IPS DF 19.7 (cell line): ENCODE measurements at regions not wholly inside any gene's neighbourhood (a gene's known extent, or its start where the extent isn't known, plus 50 kb on each side); places are given as distances from the start of the nearest gene placed in this dataset.
"Not testable (repeated sequence)": the region's sequence is repeated elsewhere in the genome, so short reads cannot be mapped to it uniquely, and the experiment has no call there.

ENCODE experiments used
- DNase-seq: peaks from one replicate; pipeline ENCODE4 v3.0.0-alpha.2; 2013; ENCODE audit warnings: low read depth, low spot score

DNA sequence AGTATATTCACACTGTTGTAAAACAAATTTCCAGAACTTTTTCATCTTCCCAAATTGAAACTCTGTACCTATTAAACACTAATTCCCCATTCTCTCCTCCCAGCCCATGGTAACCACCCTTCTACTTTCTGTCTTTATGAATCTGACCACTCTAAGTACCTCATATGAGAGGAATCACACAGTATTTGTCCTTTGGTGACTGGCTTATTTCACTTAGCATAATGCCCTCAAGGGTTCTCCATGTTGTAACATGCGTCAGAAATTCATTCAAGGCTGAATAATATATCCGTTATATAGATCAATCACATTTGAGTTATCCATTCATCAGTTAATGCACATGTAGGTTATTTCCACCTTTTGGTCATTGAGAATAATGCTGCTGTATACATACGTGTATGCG lies 162.2 kb downstream of the GOSR1 start:
- DNase-seq: not testable (repeated sequence)

DNA sequence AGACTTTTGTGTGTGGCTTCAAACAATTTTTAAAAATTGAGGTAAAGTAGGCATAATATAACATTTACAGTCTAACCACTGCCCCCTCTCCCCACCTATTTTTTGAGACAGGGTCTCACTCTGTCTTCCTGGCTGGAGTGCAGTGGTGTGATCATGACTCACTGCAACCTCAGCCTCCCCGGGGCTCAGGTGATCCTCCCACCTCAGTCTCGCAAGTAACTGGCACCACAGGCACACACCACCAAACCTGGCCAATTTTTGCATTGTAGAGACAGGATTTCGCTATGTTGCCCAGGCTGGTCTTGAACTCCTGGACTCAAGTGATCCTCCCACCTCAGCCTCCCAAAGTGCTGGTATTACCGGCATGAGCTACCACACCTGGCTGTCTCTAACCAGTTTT lies 161.8 kb downstream of the GOSR1 start:
- DNase-seq: not testable (repeated sequence)

DNA sequence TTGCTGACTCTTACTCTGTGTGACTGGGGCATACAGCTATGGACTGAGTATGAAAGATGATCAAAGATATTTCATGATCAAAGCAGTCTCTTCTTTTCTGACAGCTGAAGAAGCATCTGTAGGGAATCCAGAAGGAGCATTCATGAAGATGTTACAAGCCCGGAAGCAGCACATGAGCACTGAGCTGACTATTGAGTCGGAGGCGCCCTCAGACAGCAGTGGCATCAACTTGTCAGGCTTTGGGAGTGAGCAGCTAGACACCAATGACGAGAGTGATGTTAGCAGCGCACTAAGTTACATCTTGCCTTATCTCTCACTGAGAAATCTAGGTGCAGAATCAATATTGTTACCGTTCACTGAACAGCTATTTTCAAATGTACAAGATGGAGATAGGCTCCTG lies 154.4 kb downstream of the GOSR1 start:
- DNase-seq: not testable (repeated sequence)

DNA sequence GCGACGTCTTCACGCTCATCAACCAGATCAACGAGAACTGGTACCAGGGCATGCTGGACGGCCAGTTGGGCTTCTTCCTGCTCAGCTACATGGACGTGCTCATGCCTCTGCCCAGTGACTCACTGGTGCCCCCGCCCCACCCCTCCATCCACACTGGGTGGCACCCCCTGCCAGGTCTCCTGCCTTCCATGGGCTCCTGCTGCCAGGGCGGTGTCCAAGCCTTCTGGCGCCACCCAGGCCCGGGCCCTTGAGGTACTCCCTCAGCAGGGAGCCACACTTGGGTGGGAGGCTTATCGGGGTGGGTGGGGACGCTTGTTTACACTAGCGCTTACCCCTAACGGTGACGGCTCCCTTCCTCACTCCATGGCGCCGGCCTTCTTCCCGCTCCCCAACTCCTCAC lies 148.2 kb downstream of the GOSR1 start:
- not testable (repeated sequence) for DNase-seq

DNA sequence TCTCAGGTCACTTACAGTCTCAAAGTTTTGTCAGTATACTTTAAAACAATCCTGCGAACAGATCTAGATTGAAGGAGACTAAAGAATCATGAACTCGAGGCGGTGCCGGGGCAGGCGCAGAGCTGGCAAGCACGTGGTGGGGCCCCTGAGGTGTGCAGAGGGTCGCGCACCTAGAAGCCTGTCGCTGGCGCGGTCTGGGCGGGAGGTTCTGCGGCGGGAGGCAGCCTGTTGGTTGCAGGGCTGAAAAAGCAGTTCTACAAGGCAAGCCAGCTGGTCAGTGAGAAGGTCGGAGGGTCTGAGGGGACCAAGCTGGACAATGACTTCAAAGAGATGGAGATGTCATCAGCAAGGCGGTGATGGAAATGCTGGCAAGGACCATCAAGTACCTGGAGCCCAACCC lies 147.0 kb downstream of the GOSR1 start:
- DNase-seq: not testable (repeated sequence)

DNA sequence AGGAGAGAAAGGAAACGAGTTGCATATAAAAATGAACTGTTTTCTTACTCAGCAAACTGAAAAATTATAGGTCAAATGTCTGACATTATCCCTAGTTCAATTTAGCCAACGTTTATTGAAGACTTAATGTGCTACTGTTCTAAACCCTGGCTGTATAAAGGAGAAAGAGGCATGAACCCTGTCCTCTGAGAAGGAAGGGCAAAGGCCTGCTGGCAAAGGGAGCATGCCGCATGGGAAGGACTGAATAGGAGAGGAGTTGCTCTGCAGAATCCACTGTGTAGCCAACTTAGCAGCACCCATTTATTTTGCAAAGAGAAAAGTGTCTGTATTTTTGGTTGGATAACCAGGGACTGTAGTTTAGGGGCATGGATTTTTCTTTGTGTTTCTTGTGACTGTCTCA lies 132.5 kb downstream of the GOSR1 start:
- DNase-seq: not testable (repeated sequence)

DNA sequence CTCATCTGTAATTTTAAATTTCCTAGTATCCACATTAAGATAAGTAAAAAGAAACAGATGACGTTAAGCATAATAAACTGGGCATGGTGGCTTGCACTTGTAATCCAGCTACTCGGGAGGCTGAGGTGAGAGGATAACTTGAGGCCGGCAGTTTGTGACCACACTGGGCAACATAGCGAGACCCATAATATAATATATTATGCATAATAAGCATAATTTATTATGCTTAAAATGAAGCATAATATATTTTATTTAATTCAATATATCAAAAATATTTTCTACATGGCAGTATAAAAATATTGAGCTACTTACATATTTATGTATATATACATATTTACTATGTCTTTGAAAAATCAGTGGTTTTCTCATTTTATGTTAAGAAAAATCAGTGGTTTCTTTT lies 128.3 kb downstream of the GOSR1 start:
- DNase-seq: no peak

DNA sequence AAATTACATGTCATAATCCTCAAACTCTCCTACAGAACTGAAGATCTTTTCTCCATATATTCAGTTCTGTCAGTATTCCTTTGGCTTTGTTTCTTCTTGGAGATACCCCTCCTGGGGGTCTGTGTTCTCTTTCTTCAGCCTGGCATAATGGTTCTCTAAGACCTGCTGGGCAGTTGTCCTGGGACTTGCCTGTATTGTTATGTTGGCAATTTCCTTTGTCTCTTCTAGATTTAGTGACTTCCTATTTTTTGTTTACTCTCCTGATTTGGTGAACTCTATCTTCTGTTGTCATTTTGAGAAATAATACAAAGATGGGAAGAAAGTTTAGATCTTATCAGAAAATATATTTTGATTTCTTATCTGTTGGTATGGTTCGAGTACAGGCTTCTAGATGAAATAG lies 127.8 kb downstream of the GOSR1 start:
- DNase-seq: no peak

DNA sequence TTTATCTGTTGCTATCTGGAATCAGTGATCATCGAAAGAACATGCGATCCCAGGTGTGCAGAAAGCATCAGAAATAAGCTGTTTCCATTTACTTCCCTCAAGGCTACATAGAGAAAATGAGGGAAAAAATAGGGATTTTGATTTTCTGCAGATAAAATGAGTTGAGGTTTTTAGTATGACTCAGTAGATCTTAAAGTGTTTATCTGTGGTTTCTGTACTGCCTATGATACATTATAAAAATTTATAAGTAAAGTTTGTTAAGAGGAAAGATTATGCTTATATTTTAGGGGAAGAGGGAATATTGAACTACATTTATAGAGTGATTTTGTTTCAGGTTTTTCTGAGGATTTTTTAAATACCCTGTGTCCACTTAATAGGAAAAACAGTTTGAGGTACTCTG lies 125.2 kb downstream of the GOSR1 start:
- not testable (repeated sequence) for DNase-seq

DNA sequence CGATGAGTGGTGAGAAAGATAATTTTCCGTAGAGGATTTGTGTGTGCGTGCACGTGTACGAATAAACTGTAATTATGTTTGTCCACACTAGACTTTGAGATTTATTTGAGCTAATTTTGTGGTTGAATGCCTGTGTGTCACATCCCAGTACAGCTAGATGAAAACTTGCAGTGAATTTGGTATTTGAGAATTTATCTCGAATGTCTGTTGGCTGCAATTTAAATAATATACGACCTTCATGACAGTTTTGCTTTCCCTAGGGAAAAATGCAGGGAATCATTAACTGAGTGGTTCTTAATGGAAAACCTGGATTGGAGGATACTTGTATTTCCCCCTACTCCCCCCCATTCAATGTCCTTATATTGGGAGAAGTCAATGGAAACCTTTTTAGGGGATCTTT lies 124.8 kb downstream of the GOSR1 start:
- DNase-seq: not testable (repeated sequence)

DNA sequence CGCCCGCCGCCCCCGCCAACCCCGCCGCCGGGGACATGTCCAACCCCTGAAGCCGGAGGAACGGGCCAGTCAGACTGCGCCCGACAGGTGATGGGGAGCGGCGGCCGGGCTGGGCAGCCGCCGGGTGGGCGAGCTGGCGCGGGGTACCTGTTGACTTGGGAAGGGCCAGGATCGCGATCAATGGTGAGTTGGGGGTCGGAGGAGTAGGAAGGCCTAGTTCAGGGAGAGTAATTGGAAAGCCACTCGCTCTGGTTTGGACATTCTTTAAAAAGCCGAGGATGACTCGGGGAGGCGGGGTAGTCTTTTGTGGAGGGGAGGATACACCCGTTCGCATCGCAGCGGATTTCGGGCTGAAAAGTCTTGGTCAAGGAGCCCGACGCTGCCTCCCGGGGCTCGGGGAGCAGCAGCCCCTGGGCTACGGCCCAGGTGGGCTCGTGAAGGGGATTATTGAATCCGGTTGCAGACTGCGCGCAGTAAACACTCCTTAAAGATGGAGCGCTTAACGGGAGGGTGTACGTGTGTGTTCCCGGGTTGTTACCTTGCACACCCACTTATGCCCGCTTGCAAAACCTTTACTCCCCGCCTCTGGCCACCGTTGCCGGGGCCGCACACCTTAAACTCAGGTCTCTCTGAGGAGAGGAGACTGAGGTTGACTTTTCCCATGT lies 123.8 kb downstream of the GOSR1 start:
- no peak for DNase-seq

DNA sequence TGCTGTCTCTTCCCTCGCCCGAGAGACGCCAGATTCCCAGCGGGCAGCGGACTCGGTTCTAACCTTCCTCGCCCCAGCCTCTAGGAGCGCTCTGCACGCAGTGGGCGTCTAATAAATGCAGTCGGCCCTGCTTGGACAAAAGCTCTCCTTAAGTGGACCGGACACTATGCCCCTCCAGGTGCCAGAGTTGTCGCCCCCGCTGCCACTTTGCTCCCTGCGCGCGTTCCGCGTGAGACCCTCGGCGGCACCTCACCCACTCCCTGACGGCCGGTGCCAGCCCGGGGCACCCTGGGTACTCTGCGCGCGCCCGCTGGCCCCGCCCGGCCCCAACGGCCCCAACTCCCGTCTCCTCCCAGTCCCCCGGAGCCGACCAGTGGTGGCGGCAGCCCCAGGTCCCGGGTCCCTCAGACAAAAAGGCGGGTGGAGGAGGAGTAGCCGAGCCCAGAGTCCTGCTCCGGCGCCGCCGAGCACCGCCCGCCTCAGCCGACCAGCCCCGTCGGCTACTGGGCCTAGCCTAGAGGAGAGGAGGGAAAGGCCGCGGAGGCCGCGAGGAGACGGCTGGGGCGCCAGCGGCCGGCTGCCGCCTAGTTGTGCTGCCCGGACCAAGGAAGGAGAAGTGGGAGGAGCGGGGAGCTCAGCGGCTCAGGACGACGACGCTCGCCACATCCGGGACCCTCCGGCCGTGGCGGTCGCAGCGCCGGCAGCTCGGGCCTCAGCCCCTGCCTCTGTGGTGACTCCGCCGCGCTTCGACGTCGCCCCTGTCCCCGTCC lies 123.0 kb downstream of the GOSR1 start:
- peak; percentile 52 for DNase-seq

DNA sequence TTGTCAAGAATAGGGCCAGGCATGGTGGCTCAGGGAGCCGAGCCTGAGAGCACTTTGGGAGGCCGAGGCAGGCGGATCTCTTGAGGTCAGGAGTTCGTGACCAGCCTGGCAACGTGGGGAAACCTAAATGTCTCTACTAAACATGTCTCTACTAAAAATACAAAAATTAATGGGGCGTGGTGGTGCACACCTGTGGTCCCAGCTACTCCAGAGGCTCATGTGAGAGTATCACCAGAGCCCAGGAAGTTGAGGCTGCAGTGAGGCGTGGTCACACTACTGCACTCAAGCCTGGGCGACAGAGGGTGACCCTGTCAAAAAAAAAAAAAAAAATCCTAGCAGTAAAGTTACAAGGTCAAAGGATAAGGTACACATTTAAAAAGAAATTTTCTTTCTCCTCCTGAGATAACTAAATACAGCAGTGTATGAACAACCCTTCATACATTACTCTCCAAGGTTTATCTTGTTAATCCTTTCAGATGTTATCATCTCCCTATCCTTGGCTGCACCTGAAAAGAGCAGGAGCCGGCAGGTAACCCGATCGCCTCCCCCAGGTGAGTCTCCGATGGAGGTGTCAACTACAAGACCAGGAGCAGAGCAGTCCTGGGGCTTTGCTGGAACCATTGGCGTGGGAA lies 122.3 kb downstream of the GOSR1 start:
- peak; percentile 61 for DNase-seq

DNA sequence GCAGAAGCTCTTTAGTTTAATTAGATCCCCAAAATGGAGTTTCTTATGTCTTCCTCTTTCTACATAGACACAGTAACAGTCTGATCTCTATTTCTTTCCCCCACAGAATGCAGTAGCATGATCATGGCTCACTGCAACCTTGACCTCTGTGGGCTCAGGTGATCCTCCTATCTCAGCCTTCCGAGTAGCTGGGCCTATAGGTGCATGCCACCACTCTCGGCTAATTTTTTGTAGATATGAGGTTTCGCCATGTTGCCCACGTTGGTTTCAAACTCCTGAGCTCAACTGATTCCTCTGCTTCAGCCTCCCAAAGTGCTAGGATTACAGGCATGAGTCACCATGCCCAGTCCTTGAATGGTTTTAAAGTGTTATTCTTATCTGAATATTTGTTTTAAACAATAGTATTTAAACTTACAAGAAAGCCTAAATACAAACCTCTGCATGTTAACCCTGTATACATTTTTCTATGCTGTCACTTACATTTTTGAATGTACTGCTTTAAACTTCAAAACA lies 120.6 kb downstream of the GOSR1 start:
- DNase-seq: no peak

DNA sequence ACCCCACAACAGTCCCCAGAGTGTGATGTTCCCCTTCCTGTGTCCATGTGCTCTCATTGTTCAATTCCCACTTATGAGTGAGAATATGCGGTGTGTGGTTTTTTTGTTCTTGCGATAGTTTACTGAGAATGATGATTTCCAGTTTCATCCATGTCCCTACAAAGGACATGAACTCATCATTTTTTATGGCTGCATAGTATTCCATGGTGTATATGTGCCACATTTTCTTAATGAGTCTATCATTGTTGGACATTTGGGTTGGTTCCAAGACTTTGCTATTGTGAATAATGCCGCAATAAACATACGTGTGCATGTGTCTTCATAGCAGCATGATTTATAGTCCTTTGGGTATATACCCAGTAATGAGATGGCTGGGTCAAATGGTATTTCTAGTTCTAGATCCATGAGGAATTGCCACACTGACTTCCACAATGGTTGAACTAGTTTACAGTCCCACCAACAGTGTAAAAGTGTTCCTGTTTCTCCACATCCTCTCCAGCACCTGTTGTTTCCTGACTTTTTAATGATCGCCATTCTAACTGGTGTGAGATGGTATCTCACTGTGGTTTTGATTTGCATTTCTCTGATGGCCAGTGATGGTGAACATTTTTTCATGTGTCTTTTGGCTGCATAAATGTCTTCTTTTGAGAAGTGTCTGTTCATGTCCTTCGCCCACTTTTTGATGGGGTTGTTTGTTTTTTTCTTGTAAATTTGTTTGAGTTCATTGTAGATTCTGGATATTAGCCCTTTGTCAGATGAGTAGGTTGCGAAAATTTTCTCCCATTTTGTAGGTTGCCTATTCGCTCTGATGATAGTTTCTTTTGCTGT lies 120.0 kb downstream of the GOSR1 start:
- DNase-seq: not testable (repeated sequence)

DNA sequence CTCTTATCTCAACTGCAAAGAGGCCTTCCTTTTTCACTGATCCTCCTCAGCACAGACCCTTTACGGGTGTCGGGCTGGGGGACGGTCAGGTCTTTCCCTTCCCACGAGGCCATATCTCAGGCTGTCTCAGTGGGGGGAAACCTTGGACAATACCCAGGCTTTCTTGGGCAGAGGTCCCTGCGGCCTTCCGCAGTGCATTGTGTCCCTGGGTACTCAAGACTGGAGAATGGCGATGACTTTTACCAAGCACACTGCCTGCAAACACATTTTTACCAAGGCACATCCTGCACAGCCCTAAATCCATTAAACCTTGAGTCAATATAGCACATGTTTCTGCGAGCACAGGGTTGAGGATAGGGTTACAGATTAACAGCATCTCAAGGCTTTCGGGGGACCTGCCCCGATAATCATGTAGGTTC lies 117.8 kb downstream of the GOSR1 start:
- not testable (repeated sequence) for DNase-seq

DNA sequence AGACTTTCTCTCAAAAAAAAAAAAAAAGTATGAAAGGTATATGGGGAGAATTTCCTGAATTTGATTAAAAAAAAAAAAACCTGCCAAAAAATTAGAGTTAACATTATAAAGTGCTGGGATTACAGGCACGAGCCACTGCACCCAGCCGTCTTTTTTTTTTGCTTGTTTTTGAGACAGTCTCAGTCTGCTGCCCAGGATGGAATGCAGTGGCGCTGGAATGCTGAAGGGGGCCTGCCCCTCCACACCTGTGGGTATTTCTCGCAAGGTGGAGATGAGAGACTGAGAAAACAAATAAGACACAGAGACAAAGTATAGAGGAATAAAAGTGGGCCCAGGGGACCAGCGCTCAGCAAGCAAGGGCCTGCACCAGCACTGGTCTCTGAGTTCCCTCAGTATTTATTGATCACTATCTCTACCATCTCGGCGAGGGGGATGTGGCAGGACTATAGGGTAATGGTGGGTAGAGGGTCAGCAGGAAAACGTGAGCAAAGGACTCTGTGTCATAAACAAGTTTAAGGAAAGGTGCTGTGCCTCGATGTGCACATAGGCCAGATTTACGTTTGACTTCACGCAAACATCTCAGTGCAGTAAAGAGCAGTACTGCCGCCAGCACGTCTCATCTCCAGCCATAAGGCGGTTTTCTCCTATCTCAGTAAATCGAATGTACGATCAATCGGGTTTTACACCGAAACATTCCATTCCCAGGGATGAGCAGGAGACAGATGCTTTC lies 117.2 kb downstream of the GOSR1 start:
- DNase-seq: no peak

DNA sequence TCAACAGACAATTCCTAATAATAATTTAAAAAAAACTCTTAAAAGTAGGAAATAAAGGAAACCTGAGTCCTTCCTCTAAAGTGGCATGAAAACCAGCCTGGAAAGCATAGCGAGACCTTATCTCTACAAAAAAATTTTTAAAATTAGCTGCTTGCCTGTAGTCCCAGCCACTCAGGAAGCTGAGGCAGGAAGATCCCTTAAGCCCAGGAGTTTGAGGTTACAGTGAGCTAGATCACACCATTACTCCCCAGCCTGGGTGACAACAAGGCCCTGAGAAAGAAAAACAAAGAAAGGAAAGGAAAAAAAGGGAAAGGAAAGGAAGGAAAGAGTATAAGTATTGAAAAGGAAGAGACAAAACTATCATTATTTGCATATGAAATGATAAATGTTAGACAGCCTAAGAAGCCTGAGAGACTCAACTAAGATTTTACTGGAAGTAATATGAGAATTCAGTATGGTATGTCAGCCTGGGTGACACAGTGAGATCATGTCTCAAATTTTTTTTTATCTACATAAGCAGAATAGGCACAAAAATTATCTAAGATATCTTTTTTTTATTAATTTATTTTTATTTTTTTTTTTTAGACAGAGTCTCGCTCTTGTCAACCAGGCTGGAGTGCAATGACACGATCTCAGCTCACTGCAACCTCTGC lies 113.0 kb downstream of the GOSR1 start:
- no peak for DNase-seq

DNA sequence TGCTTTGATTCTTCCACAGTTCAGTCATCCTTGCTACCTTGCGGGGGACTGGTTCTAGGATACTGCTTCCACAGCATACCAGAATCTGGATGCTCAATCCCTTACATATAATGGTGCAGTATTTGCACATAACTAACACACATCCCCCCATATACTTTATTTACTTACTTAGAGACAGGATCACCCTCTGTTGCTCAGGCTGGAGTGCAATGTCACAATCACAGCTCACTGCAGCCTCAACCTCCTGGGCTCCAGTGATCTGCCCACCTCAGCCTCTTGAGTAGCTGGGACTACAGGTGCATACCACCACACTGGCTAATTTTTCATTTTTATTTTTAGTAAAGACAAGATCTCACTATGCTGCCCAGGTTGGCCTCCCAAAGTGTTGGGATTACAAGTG lies 112.2 kb downstream of the GOSR1 start:
- no peak for DNase-seq

DNA sequence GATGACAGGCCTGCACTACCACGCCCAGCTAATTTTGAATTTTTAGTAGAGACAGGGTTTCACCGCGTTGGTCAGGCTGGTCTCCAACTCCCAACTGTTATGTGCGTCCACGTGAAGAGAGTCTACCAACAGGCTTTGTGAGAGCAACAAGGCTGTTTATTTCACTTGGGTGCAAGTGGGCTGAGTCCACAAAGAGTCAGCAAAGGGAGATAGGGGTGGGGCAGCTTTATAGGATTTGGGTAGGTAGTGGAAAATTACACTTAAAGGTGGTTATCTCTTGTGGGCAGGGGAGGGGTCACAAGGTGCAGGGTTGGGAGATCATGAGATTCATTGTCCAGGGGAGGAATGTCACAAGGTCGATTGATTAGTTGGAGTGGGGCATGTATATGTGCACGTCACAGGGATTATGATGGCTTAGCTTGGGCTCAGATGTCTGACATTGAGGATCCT lies 111.6 kb downstream of the GOSR1 start:
- no peak for DNase-seq
